ENCODE measurements at regions not wholly inside any gene's neighbourhood (a gene's known extent, or its start where the extent isn't known, plus 50 kb on each side); places are given as distances from the start of the nearest gene placed in this dataset.

GRCh38 chr1:30146448-30146847 lies 576.9 kb downstream of the MATN1 start:
- TF ChIP-seq CTCF (IDR thresholded peaks at IDR 0.05) (no peak), POLR2A (IDR thresholded peaks at IDR 0.05) (no peak)
